Stimulated activated CD8-positive, alpha-beta memory T cell treated with anti-CD3 and anti-CD28 coated beads, Interleukin-12 subunit alpha, Interleukin-12 subunit beta, amount 100 ng/mL, for 4 hours (primary cell): ENCODE measurements at regions not wholly inside any gene's neighbourhood (a gene's known extent, or its start where the extent isn't known, plus 50 kb on each side); places are given as distances from the start of the nearest gene placed in this dataset.

Experiments
- DNase-seq: peaks from one replicate; pipeline ENCODE4 v3.0.0-alpha.2; 2020; ENCODE audit warnings: low read depth

GRCh38 chr6:129778793-129779192 is 68.8 kb upstream of the ARHGAP18 start:
- DNase-seq: no peak

GRCh38 chr6:129777371-129777770 is 67.4 kb upstream of the ARHGAP18 start:
- DNase-seq: no peak

GRCh38 chr6:129776542-129777330 is 66.8 kb upstream of the ARHGAP18 start:
- DNase-seq: no peak

- DNase-seq: no peak
These were observed 64.9 kb upstream of the ARHGAP18 start for GRCh38 chr6:129774697-129775447.

- DNase-seq: no peak
These were observed 63.3 kb upstream of the ARHGAP18 start for GRCh38 chr6:129773304-129773703.

GRCh38 chr6:129771678-129772077 is 61.7 kb upstream of the ARHGAP18 start:
- DNase-seq: no peak

- DNase-seq: no peak
These were observed 58.0 kb upstream of the ARHGAP18 start for GRCh38 chr6:129767776-129768485.

GRCh38 chr6:129766959-129767728 is 57.2 kb upstream of the ARHGAP18 start:
- peak; percentile 31 for DNase-seq

GRCh38 chr6:129764761-129765407 is 54.9 kb upstream of the ARHGAP18 start:
- DNase-seq: no peak

- no peak for DNase-seq
These were observed 50.0 kb upstream of the ARHGAP18 start for GRCh38 chr6:129759796-129760605.
